HEK293 (cell line): ENCODE measurements at regions not wholly inside any gene's neighbourhood (a gene's known extent, or its start where the extent isn't known, plus 50 kb on each side); places are given as distances from the start of the nearest gene placed in this dataset.

Experiments
- CTCF ChIA-PET: fragments of 350-600 bp; formaldehyde crosslinking; extraction: SDS; loops from one replicate; lab custom pipeline; 2021; ENCODE audit warnings: antibody characterized with exemption; lab: Yijun Ruan, JAX
- POLR2A ChIA-PET: fragments of 300-600 bp; formaldehyde crosslinking; extraction: SDS; loops from one replicate; lab custom pipeline; 2020; ENCODE audit warnings: antibody characterized with exemption, inconsistent platforms; lab: Yijun Ruan, JAX
- H3K27ac ChIP-seq: fragments of 200-500 bp; sonication (Bioruptor generic); 2 replicates; pipeline ENCODE4 v1.5.1; 2014; ENCODE audit warnings: low read depth, low read length, control low read depth, inconsistent platforms; ENCODE audit errors: extremely low read depth
- H3K36me3 ChIP-seq, 2 experiments: fragments of 200-500 bp in 1 of 2; sonication (Bioruptor generic) in 1 of 2; 1 replicate in 1 of 2; 2 replicates in 1 of 2; pipeline ENCODE4 v1.5.1; 2014 to 2017; ENCODE audit warnings: inconsistent platforms in 2 of 2, low read length in 2 of 2; ENCODE audit not compliant: control insufficient read depth in 2 of 2, insufficient read depth in 1 of 2
- H3K4me1 ChIP-seq: fragments of 200-500 bp; sonication (Bioruptor generic); 2 replicates; pipeline ENCODE4 v1.5.1; 2014; ENCODE audit warnings: mild to moderate bottlenecking, low read length, inconsistent platforms; ENCODE audit not compliant: control insufficient read depth, insufficient read depth
- H3K4me3 ChIP-seq: 2 replicates; pipeline ENCODE4 v1.5.1; 2011; ENCODE audit warnings: low read depth, mild to moderate bottlenecking, control low read depth, low read length, moderate library complexity
- H3K9me3 ChIP-seq: fragments of 200-500 bp; sonication (Bioruptor generic); 2 replicates; pipeline ENCODE4 v1.5.1; 2014; ENCODE audit warnings: low read depth, low read length, inconsistent platforms; ENCODE audit not compliant: control insufficient read depth, insufficient read depth
- ATF2 ChIP-seq: fragments of 450-650 bp; formaldehyde crosslinking; IDR thresholded peaks from 2 replicates; pipeline ENCODE4 v1.5.1; 2016; ENCODE audit warnings: missing biosample characterization, missing genetic modification characterization, low read depth
- BCL11B ChIP-seq: fragments of 450-650 bp; formaldehyde crosslinking; IDR thresholded peaks from 2 replicates; pipeline ENCODE4 v1.5.1; 2016; ENCODE audit warnings: low read depth, missing biosample characterization, missing genetic modification characterization
- HOXC10 ChIP-seq: sonication (generic); formaldehyde crosslinking; IDR thresholded peaks from 2 replicates; pipeline ENCODE4 v1.8.1; 2023; ENCODE audit warnings: mild to moderate bottlenecking, missing genetic modification reagents
- KLF10 ChIP-seq: fragments of 450-650 bp; IDR thresholded peaks from 2 replicates; pipeline ENCODE4 v1.5.1; 2018; ENCODE audit warnings: missing biosample characterization, mild to moderate bottlenecking, missing genetic modification characterization
- KLF17 ChIP-seq: fragments of 450-650 bp; formaldehyde crosslinking; IDR thresholded peaks from 2 replicates; pipeline ENCODE4 v1.5.1; 2016; ENCODE audit warnings: missing biosample characterization, missing genetic modification characterization
- KLF7 ChIP-seq: fragments of 450-650 bp; formaldehyde crosslinking; IDR thresholded peaks from 2 replicates; pipeline ENCODE4 v1.5.1; 2016; ENCODE audit warnings: missing biosample characterization, missing genetic modification characterization, borderline replicate concordance
- MZF1 ChIP-seq: fragments of 450-650 bp; formaldehyde crosslinking; IDR thresholded peaks from 2 replicates; pipeline ENCODE4 v1.5.1; 2017; ENCODE audit warnings: missing biosample characterization, missing genetic modification characterization, borderline replicate concordance
- REPIN1 ChIP-seq: fragments of 450-650 bp; formaldehyde crosslinking; IDR thresholded peaks from 2 replicates; pipeline ENCODE4 v1.5.1; 2017; ENCODE audit warnings: missing biosample characterization, missing genetic modification characterization, low read depth
- SCRT2 ChIP-seq: fragments of 450-650 bp; formaldehyde crosslinking; IDR thresholded peaks from 2 replicates; pipeline ENCODE4 v1.5.1; 2016; ENCODE audit warnings: missing biosample characterization, missing genetic modification characterization
- TSHZ1 ChIP-seq: fragments of 450-650 bp; formaldehyde crosslinking; IDR thresholded peaks from 2 replicates; pipeline ENCODE4 v1.5.1; 2016; ENCODE audit warnings: missing biosample characterization, missing genetic modification characterization, borderline replicate concordance
- WT1 ChIP-seq: fragments of 450-650 bp; formaldehyde crosslinking; IDR thresholded peaks from 2 replicates; pipeline ENCODE4 v1.5.1; 2016; ENCODE audit warnings: missing biosample characterization, missing genetic modification characterization
- YY1 ChIP-seq: fragments of 450-650 bp; formaldehyde crosslinking; IDR thresholded peaks from 2 replicates; pipeline ENCODE4 v1.5.1; 2018; ENCODE audit warnings: missing biosample characterization, missing genetic modification characterization
- ZNF155 ChIP-seq: fragments of 450-650 bp; formaldehyde crosslinking; IDR thresholded peaks from 2 replicates; pipeline ENCODE4 v1.5.1; 2016; ENCODE audit warnings: missing biosample characterization, missing genetic modification characterization
- ZNF184 ChIP-seq: fragments of 450-650 bp; IDR thresholded peaks from 2 replicates; pipeline ENCODE4 v1.5.1; 2018; ENCODE audit warnings: missing biosample characterization, mild to moderate bottlenecking, missing genetic modification characterization
- ZNF202 ChIP-seq: fragments of 450-650 bp; formaldehyde crosslinking; IDR thresholded peaks from 2 replicates; pipeline ENCODE4 v1.5.1; 2016; ENCODE audit warnings: missing biosample characterization, missing genetic modification characterization, borderline replicate concordance
- ZNF211 ChIP-seq: fragments of 450-650 bp; formaldehyde crosslinking; IDR thresholded peaks from 2 replicates; pipeline ENCODE4 v1.5.1; 2016; ENCODE audit warnings: low read depth, missing biosample characterization, missing genetic modification characterization
- ZNF221 ChIP-seq: fragments of 450-650 bp; formaldehyde crosslinking; IDR thresholded peaks from 2 replicates; pipeline ENCODE4 v1.5.1; 2017; ENCODE audit warnings: missing biosample characterization, missing genetic modification characterization, borderline replicate concordance
- ZNF416 ChIP-seq: fragments of 450-650 bp; formaldehyde crosslinking; IDR thresholded peaks from 2 replicates; pipeline ENCODE4 v1.5.1; 2016; ENCODE audit warnings: missing biosample characterization, missing genetic modification characterization
- ZNF513 ChIP-seq: fragments of 450-650 bp; IDR thresholded peaks from 2 replicates; pipeline ENCODE4 v1.5.1; 2018; ENCODE audit warnings: missing biosample characterization, missing genetic modification characterization
- ZNF571 ChIP-seq: fragments of 450-650 bp; formaldehyde crosslinking; IDR thresholded peaks from 2 replicates; pipeline ENCODE4 v1.5.0; 2017; ENCODE audit warnings: missing biosample characterization, missing genetic modification characterization
- ZNF580 ChIP-seq: fragments of 450-650 bp; formaldehyde crosslinking; IDR thresholded peaks from 2 replicates; pipeline ENCODE4 v1.5.1; 2016; ENCODE audit warnings: missing biosample characterization, missing genetic modification characterization
- ZNF621 ChIP-seq: fragments of 450-650 bp; formaldehyde crosslinking; IDR thresholded peaks from 2 replicates; pipeline ENCODE4 v1.5.1; 2017; ENCODE audit warnings: missing biosample characterization, missing genetic modification characterization
- ZNF791 ChIP-seq: fragments of 450-650 bp; formaldehyde crosslinking; IDR thresholded peaks from 2 replicates; pipeline ENCODE4 v1.5.1; 2016; ENCODE audit warnings: missing biosample characterization, missing genetic modification characterization

- ChIA-PET POLR2A (no interaction called here), CTCF (no interaction called here)
- Histone ChIP-seq H3K36me3 (no peaks in the 10 kb centered on the region), H3K27ac (no peak overlapping the region), H3K4me1 (no peaks in the 10 kb centered on the region), H3K4me3 (no peak overlapping the region), H3K9me3 (no peaks in the 10 kb centered on the region)
- no peak for TF ChIP-seq TSHZ1 (tag by site-specific recombination)
- no peak for TF ChIP-seq WT1 (tag by site-specific recombination)
- TF ChIP-seq ZNF571 (tag by site-specific recombination) = no peak
- TF ChIP-seq ZNF155 (tag by site-specific recombination) = no peak
- TF ChIP-seq ZNF202 (tag by site-specific recombination) = no peak
- no peak for TF ChIP-seq KLF17 (tag by site-specific recombination)
Observed at GRCh38 chr2:48032765-48033164, 126.5 kb upstream of the FBXO11 start.

GRCh38 chr2:48034295-48034694 is 128.0 kb upstream of the FBXO11 start:
- Histone ChIP-seq H3K4me1 (no peaks in the 10 kb centered on the region), H3K27ac (no peak overlapping the region), H3K36me3 (no peaks in the 10 kb centered on the region), H3K4me3 (no peak overlapping the region), H3K9me3 (no peaks in the 10 kb centered on the region)
- TF ChIP-seq ZNF221 (tag by site-specific recombination) (no peak), ATF2 (tag by site-specific recombination) (no peak), KLF10 (tag by site-specific recombination) (no peak), HOXC10 (no peak), ZNF416 (tag by site-specific recombination) (no peak), ZNF621 (no peak), ZNF580 (tag by site-specific recombination) (no peak), ZNF184 (tag by site-specific recombination) (no peak), ZNF513 (tag by site-specific recombination) (no peak), ZNF791 (tag by site-specific recombination) (no peak), ZNF211 (tag by site-specific recombination) (no peak), MZF1 (tag by site-specific recombination) (no peak), BCL11B (tag by site-specific recombination) (no peak), KLF7 (tag by site-specific recombination) (no peak), SCRT2 (no peak), REPIN1 (tag by site-specific recombination) (no peak), YY1 (tag by site-specific recombination) (no peak)
- ChIA-PET CTCF (no interaction called here), POLR2A (no interaction called here)
